GM19395 (cell line): ENCODE measurements at regions not wholly inside any gene's neighbourhood (a gene's known extent, or its start where the extent isn't known, plus 50 kb on each side); places are given as distances from the start of the nearest gene placed in this dataset.
A peak's percentile ranks its signal among the peaks of the same experiment; 100 is the strongest.
"Not testable (repeated sequence)": the region's sequence is repeated elsewhere in the genome, so short reads cannot be mapped to it uniquely, and the experiment has no call there.

Experiments used
- ATAC-seq: cut with Tn5 transposase; IDR thresholded peaks from one replicate; pipeline ENCODE4 v1.9.1; 2021; ENCODE audit warnings: mild to moderate bottlenecking, moderate library complexity; ENCODE audit not compliant: unreplicated experiment

DNA sequence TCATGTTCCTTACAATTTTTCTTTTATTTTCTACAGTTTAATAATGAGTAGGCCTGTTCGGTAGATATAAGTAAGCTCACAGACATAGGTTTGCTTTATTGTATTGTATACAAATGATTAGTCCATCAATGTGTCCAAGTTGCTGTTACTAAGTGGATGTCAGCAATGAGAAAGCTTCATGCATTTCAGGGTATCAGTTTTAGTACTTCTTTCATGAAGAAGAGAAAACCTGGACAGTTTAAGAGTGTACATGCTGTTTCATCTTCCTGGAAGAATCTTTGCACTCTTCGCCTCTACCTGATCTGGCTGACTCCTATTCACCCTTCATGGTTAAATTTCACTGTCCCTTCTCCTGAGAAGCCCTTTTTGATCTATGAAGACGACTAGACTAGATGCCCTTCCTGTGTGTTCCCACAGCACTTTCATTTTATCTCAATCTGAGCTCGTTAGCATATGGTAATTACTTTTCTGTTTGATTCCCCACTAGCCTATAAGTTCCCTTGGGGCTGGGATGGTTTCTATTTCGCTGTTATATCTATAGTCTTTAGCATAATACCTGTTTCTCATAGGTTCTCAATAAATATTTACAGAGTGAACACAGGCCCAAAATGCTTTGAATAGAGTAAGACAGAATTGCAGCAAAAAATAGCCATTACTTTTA lies 70.7 kb downstream of the CETN3 start:
- peak; percentile 92 for ATAC-seq

GRCh38 chr5:90337449-90338052 lies 72.0 kb downstream of the CETN3 start:
- no peak for ATAC-seq

- no peak for ATAC-seq
Observed at GRCh38 chr5:90336752-90337151, 72.8 kb downstream of the CETN3 start.

DNA sequence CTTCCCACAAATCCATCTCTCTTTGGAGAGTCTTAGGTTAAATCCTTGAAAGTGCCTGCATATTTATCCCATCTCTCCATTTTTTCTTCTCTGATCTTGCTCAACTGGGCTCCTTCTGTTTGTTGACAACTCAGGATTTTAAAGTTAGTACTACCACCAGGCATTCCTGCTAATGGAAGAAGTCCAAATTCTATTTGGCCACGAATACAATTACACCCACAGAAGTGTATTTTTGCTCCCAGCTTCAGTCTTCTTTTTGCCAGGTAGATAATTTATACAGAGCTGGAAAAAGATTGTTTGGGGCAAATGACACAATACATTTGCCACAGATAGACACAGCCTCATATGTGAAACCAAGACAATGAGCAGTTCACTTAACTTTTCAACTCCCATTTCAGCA lies 74.8 kb downstream of the CETN3 start:
- no peak for ATAC-seq

- no peak for ATAC-seq
Observed at GRCh38 chr5:90329911-90330310, 79.6 kb downstream of the CETN3 start.

DNA sequence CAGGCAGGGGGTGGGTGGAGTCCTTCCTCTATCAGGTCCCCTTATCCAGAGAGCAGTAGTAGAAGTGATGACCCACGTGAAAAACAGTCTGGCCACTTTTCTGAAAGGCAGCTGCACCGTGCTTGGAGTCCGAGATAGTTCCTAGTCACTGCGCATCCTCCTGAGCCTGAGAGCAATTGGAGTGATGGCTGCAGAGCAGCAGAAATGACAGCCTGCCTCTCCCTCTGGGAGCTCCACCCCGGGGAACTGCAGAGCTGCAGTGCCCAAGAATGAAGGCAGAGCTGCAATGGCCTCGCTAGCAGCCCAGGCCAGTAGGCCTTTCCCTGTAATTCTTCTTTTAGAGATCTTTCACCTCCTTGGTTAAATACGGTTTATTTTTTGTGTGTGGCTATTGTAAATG lies 82.6 kb downstream of the CETN3 start:
- ATAC-seq: no peak

DNA sequence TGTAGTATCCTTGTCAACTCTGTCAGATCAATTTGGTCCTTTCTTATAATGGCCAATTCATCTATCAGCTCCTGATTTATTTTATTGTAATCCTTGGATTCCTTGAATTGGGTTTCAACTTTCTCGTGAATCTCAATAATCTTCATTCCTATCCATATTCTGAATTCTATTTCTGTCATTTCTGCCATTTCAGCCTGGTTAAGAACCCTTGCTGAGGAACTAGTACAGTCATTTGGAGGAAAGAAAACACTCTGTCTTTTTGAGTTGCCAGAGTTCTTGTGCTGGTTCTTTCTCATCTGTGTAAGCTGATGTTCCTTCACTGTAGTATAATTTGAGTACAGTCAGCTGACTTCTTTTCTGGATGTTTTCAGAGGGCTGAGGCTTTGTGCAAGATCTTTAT lies 84.5 kb downstream of the CETN3 start:
- no peak for ATAC-seq

- not testable (repeated sequence) for ATAC-seq
Observed at GRCh38 chr5:90320348-90320747, 89.2 kb downstream of the CETN3 start.

DNA sequence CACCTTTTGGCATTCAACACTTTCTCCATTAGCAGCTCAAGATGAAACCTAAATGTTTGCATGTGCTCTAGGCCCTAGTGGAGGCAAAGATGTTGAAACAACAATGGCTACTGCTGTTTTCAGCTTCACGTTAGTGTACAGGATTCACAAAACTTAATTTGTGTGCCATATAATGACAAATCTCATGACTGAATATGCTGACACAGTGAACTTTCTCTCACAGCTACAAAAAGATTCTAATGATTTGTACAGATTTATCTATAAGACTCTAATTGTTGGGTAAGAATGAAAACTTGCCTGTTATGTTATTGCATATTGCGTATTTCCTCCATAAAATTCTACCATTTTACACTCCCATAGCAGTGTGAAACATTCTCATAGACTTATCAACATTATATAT lies 97.5 kb downstream of the CETN3 start:
- ATAC-seq: no peak

GRCh38 chr5:90311401-90311800 lies 98.2 kb downstream of the CETN3 start:
- no peak for ATAC-seq

DNA sequence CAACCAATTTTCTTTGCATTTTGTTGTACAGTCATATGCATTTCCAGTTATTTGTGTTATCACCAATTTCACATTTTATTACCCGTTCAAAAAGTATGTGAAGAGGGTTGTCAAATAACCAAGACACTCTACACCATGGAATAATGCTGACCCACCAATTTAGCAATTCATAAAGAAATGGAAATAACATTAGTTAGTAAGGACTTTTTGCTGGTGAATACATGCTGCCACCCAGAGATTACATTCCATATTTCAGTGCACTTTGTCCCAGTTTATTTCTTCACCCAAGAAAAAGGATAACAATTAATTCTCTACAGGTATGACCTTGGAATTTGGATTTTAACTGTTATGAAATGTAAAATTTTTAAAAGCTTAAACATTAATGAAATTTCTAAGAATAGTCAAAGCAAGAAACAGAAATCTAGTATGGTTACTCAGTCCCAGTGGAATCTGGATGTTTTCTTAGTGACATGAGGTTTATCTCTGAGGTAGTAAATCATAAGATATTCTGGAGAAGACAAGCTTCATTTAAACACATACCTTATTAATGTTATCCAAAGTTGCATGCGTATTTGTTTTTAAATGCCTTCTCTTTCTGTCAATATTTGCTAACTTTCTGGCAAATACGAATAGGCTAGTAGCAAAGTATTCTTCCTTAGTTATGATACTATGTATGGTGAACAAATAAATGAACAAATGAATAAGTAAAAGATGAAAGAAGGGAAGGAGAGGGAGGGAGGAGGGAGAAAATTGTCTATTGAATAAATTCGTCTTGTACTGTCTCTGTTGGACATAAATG lies 100.6 kb downstream of the CETN3 start:
- ATAC-seq: no peak

DNA sequence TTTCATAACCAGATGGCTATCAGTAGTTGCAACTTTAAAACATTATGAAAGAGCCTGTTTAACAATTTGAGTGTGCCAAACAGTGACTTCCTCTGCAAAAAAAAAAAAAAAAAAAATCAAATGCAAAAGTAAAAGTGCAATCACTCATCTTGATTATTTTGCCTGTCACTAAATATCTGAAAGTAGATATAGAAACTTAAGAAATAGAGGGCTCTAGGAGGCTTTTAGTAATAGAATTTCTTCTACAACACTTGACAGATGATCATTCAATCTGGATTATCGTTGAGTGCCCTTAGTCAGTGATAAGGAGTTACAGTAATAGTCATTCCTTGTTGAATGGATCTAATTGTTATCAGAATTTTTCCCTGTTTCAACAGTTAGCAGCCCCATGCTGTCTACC lies 101.8 kb downstream of the CETN3 start:
- no peak for ATAC-seq

DNA sequence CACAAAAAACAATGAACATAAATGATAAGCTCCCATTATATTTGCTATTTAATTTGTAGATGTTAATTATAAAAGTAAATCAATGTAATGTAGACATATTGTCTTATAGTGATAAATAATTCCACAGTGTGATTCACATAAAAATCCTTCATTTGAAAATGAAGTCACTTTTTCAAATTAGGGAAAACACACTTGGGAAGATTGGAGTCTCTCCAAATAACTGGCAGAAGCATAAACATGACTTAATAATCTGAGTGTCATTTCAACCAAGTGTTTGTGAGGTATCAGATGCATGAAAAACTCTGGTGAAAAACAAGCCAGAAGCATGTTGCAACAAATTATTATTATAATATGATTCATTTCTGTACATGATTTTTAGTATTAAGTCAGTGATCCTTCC lies 102.2 kb downstream of the CETN3 start:
- no peak for ATAC-seq

DNA sequence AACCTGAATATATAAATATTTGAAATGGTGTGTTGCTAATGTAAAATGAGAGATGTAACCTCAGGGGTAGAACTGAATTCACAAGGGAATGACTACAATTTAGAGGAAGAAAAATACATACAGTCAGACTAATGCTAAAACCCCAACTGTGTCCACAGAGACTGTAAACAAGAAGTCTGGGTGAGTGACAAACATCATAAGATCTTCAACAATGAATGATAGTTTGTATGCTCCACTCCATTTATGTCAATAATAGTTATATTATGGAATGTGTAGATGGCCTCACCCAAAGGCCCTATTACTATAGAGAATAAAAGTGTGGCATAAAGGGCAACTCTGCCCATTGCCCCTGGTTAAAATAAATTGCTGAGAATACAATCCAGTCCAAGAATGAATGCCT lies 102.9 kb downstream of the CETN3 start:
- no peak for ATAC-seq

- no peak for ATAC-seq
Observed at GRCh38 chr5:90305041-90305720, 104.4 kb downstream of the CETN3 start.

- no peak for ATAC-seq
Observed at GRCh38 chr5:90301248-90301647, 108.3 kb downstream of the CETN3 start.

DNA sequence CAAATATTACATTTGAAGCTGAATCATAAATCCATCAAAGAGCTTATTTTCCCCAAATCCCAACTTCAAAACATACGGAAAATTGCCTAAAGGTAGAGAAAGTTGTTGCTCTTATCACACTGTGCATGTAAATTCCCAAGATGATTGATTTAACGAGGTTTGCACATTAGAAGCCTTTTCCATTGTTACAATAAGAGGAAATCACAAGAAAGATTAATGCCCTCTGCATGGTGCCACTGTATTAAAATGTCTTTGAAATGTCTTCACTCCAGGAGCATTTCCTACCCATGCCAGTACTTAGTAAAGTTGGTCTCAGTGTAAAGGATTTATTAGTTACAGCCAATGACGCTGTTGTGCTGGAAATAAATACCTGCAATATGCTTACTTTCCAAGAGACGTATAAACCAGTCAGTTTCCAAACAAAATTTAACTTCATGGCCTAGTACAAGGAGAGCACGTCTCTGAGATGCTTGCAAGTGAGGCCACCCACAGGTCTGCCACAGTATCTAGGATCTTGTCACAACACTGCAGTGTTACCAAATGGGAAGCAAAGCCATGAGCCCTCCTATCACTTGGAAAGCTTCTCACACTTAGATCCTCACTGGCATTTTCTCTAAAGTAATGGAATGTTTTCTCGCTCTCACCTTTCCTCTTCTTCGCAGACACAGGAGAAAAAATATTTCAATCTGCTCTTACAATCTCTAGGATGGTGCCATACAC lies 112.4 kb downstream of the CETN3 start:
- no peak for ATAC-seq

- no peak for ATAC-seq
Observed at GRCh38 chr5:90294604-90295003, 115.0 kb downstream of the CETN3 start.

DNA sequence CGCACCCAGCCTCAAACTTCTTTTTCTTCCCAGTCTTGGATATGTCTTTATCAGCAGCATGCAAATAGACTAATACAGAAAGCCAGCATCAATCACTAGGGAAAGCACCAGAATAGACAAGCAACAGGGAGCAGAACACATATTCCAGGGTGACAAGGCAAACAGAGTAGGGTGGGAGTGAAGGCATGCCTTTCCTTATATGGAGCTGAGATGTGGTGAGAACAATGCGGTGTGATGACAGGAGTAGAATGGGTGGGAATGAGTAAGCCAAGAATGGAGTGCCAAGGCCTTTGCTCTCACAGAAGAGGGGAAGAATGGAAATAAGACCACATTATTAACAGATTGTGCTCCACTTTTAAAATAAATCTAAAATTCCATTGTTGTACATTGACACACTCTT lies 115.6 kb downstream of the CETN3 start:
- no peak for ATAC-seq

DNA sequence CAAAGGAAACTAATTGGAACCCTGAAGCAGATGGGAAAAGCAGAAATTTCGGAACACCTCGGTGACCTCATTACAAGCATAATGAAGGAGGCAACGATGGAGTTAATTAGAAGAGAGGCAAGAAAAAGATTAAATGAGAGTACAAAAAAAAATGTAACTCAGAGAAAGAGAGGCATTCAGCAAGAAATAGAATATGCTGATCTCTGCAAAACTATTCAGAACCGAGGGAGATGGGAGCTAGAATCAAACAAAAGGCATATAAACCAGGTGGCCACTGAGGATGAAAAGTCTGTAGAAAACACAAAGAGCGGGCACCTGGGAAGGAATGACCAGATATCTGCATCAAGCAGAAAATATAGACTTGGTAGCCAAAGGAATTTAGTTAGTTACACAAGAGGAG lies 118.9 kb downstream of the CETN3 start:
- no peak for ATAC-seq

- no peak for ATAC-seq
Observed at GRCh38 chr5:90289837-90290236, 119.7 kb downstream of the CETN3 start.
